ENCODE measurements at regions not wholly inside any gene's neighbourhood (a gene's known extent, or its start where the extent isn't known, plus 50 kb on each side); places are given as distances from the start of the nearest gene placed in this dataset.

GRCh38 chr6:75546381-75546780 lies 52.8 kb upstream of the FILIP1 start:
- DNase-seq: peak; percentile 25

DNA sequence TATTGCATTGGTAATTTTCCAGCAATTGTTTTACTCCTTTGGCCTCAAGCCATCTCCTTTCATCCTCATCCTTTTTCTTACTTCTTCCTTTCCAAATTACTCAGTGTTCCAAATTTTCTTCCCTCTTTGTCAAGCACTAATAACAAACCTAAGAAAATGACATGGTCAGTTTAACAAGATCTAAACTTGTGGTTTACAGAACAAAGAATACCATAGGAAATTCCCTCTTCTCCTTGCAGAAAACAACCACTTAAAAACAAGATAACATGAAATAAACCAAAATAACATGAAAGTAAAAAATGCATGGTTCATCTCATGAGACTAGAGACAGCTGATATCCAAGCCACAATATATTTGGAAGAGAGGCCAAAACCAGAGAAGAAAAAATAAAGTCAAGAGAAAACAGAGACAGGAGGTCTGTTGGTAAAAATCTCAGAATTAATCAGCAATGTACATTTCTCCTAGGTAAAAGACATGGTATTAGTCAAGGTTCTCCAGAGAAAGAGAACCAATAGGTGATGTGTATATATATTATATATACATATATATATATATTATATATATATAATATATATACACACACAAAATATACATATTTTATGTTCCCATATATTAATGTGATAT lies 51.0 kb upstream of the SENP6 start:
- DNase-seq: no peak

GRCh38 chr6:75551367-75551952 lies 50.2 kb upstream of the SENP6 start:
- no peak for DNase-seq

Measured in hindlimb muscle (tissue), 1 donor.